ENCODE measurements at regions not wholly inside any gene's neighbourhood (a gene's known extent, or its start where the extent isn't known, plus 50 kb on each side); places are given as distances from the start of the nearest gene placed in this dataset.

GRCh38 chr6:88380083-88380482 lies 213.9 kb upstream of the CNR1 start:
- peak; percentile 35 to 48 for DNase-seq

- peak in 1 of 2 donors; percentile 17 for DNase-seq
Measured at GRCh38 chr6:88378639-88379038, 212.5 kb upstream of the CNR1 start.

- DNase-seq = no peak
Measured at GRCh38 chr6:88377976-88378568, 211.9 kb upstream of the CNR1 start.

GRCh38 chr6:88376768-88377387 lies 210.7 kb upstream of the CNR1 start:
- DNase-seq = no peak

GRCh38 chr6:88376197-88376596 lies 210.1 kb upstream of the CNR1 start:
- no peak for DNase-seq

- no peak for DNase-seq
Measured at GRCh38 chr6:88374553-88374952, 208.4 kb upstream of the CNR1 start.

GRCh38 chr6:88371480-88371879 lies 205.3 kb upstream of the CNR1 start:
- no peak for DNase-seq

GRCh38 chr6:88370127-88370710 lies 204.1 kb upstream of the CNR1 start:
- DNase-seq = no peak

GRCh38 chr6:88369262-88369661 lies 203.1 kb upstream of the CNR1 start:
- DNase-seq = no peak

- DNase-seq = no peak
Measured at GRCh38 chr6:88368071-88368787, 202.1 kb upstream of the CNR1 start.

- DNase-seq = no peak
Measured at GRCh38 chr6:88367248-88367647, 201.1 kb upstream of the CNR1 start.

- no peak for DNase-seq
Measured at GRCh38 chr6:88366672-88367071, 200.5 kb upstream of the CNR1 start.

GRCh38 chr6:88365656-88366055 lies 199.5 kb upstream of the CNR1 start:
- DNase-seq = no peak

- DNase-seq = no peak
Measured at GRCh38 chr6:88365230-88365629, 199.1 kb upstream of the CNR1 start.

GRCh38 chr6:88361754-88362153 lies 195.6 kb upstream of the CNR1 start:
- DNase-seq = no peak

- DNase-seq = no peak
Measured at GRCh38 chr6:88361298-88361697, 195.2 kb upstream of the CNR1 start.

GRCh38 chr6:88360203-88360797 lies 194.2 kb upstream of the CNR1 start:
- no peak for DNase-seq

- DNase-seq = no peak
Measured at GRCh38 chr6:88359530-88360202, 193.5 kb upstream of the CNR1 start.

GRCh38 chr6:88358846-88359245 lies 192.7 kb upstream of the CNR1 start:
- DNase-seq = no peak

GRCh38 chr6:88349511-88349910 lies 183.4 kb upstream of the CNR1 start:
- no peak for DNase-seq

GRCh38 chr6:88342336-88342735 lies 176.2 kb upstream of the CNR1 start:
- no peak for DNase-seq

GRCh38 chr6:88339761-88340160 lies 173.6 kb upstream of the CNR1 start:
- DNase-seq = no peak

GRCh38 chr6:88321306-88321705 lies 155.2 kb upstream of the CNR1 start:
- no peak for DNase-seq

Measured in inflammatory macrophage treated with lipopolysaccharide for 1 hour (primary cell).